ENCODE measurements at regions not wholly inside any gene's neighbourhood (a gene's known extent, or its start where the extent isn't known, plus 50 kb on each side); places are given as distances from the start of the nearest gene placed in this dataset.

- no peak for DNase-seq
Measured at GRCh38 chr4:163582703-163583102, 88.2 kb downstream of the TMA16 start.

GRCh38 chr4:163587867-163588266 lies 93.4 kb downstream of the TMA16 start:
- no peak for DNase-seq

GRCh38 chr4:163588532-163588931 lies 94.0 kb downstream of the TMA16 start:
- DNase-seq = no peak

GRCh38 chr4:163590103-163590502 lies 95.6 kb downstream of the TMA16 start:
- no peak for DNase-seq

GRCh38 chr4:163590619-163591264 lies 96.3 kb downstream of the TMA16 start:
- no peak for DNase-seq

GRCh38 chr4:163591614-163592020 lies 97.1 kb downstream of the TMA16 start:
- DNase-seq = no peak

GRCh38 chr4:163592212-163592611 lies 97.7 kb downstream of the TMA16 start:
- DNase-seq = no peak

- no peak for DNase-seq
Measured at GRCh38 chr4:163595580-163595979, 101.1 kb downstream of the TMA16 start.

GRCh38 chr4:163598028-163598427 lies 103.5 kb downstream of the TMA16 start:
- DNase-seq = no peak

GRCh38 chr4:163598489-163598888 lies 104.0 kb downstream of the TMA16 start:
- DNase-seq = no peak

- no peak for DNase-seq
Measured at GRCh38 chr4:163600727-163601126, 106.2 kb downstream of the TMA16 start.

GRCh38 chr4:163603257-163603656 lies 108.8 kb downstream of the TMA16 start:
- DNase-seq = no peak

GRCh38 chr4:163606896-163607691 lies 112.6 kb downstream of the TMA16 start:
- no peak for DNase-seq

- no peak for DNase-seq
Measured at GRCh38 chr4:163609019-163609418, 114.5 kb downstream of the TMA16 start.

GRCh38 chr4:163610648-163611047 lies 116.2 kb downstream of the TMA16 start:
- DNase-seq = no peak

- DNase-seq = no peak
Measured at GRCh38 chr4:163611182-163611581, 116.7 kb downstream of the TMA16 start.

GRCh38 chr4:163611784-163612445 lies 117.4 kb downstream of the TMA16 start:
- DNase-seq = no peak

- DNase-seq = no peak
Measured at GRCh38 chr4:163612762-163613161, 118.3 kb downstream of the TMA16 start.

GRCh38 chr4:163613383-163613782 lies 118.9 kb downstream of the TMA16 start:
- DNase-seq = no peak

- no peak for DNase-seq
Measured at GRCh38 chr4:163614866-163615265, 120.4 kb downstream of the TMA16 start.

GRCh38 chr4:163618845-163619244 lies 124.4 kb downstream of the TMA16 start:
- DNase-seq = no peak

GRCh38 chr4:163620738-163621137 lies 126.2 kb downstream of the TMA16 start:
- no peak for DNase-seq

GRCh38 chr4:163621821-163622220 lies 127.3 kb downstream of the TMA16 start:
- no peak for DNase-seq

Measured in stimulated activated CD4-positive, alpha-beta T cell treated with anti-CD3 and anti-CD28 coated beads, Interleukin-4, amount 100 ng/mL, for 1 hour (primary cell).